ENCODE measurements at regions not wholly inside any gene's neighbourhood (a gene's known extent, or its start where the extent isn't known, plus 50 kb on each side); places are given as distances from the start of the nearest gene placed in this dataset.

DNA sequence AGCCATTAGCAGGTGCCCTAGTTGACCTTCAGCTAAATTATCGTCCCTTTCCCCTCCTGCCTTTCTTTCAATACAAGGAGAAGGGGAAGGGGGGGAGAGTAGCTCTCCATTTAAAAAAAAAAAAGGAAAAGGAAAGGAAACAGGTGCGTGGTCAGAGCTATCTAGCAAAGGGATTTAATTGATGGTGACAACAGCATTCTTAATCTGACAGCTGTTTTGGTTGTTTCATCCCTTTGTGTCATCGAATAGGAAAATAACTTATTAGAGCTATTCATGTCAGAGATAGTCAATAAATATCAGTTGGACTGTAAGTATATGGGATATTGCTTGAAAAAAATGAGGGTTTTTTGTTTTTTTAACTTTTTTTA, 195.2 kb upstream of the SASH1 start (continued):
- TF ChIP-seq, protein P1, sequence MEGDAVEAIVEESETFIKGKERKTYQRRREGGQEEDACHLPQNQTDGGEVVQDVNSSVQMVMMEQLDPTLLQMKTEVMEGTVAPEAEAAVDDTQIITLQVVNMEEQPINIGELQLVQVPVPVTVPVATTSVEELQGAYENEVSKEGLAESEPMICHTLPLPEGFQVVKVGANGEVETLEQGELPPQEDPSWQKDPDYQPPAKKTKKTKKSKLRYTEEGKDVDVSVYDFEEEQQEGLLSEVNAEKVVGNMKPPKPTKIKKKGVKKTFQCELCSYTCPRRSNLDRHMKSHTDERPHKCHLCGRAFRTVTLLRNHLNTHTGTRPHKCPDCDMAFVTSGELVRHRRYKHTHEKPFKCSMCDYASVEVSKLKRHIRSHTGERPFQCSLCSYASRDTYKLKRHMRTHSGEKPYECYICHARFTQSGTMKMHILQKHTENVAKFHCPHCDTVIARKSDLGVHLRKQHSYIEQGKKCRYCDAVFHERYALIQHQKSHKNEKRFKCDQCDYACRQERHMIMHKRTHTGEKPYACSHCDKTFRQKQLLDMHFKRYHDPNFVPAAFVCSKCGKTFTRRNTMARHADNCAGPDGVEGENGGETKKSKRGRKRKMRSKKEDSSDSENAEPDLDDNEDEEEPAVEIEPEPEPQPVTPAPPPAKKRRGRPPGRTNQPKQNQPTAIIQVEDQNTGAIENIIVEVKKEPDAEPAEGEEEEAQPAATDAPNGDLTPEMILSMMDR (IDR thresholded peaks at IDR 0.05; ENCODE audit: control extremely low read depth in 1 of 3, insufficient read depth in 1 of 3, low read depth in 1 of 3, low read length in 3 of 3) = no peak
- TF ChIP-seq FOSL1 (IDR thresholded peaks at IDR 0.05; ENCODE audit: insufficient read depth, low read depth, low read length) = no peak

All from H1 (cell line).